SW 1271 (cell line): ENCODE measurements at regions not wholly inside any gene's neighbourhood (a gene's known extent, or its start where the extent isn't known, plus 50 kb on each side); places are given as distances from the start of the nearest gene placed in this dataset.
"Not testable (repeated sequence)": the region's sequence is repeated elsewhere in the genome, so short reads cannot be mapped to it uniquely, and the experiment has no call there.

Experiments used
- DNase-seq, 2 experiments: peaks; one replicate each; lab custom pipeline; 2025; lab: John Stamatoyannopoulos, UW

- no peak for DNase-seq
Observed at GRCh38 chr3:124138148-124138547, 146.2 kb upstream of the ROPN1 start.

GRCh38 chr3:124140746-124141145, 148.8 kb upstream of the ROPN1 start:
- no peak for DNase-seq

GRCh38 chr3:124142389-124142970, 150.6 kb upstream of the ROPN1 start:
- no peak for DNase-seq

- no peak for DNase-seq
Observed at GRCh38 chr3:124143047-124143446, 151.1 kb upstream of the ROPN1 start.

- DNase-seq = no peak
Observed at GRCh38 chr3:124144035-124144814, 152.3 kb upstream of the ROPN1 start.

GRCh38 chr3:124147429-124147828, 155.5 kb upstream of the ROPN1 start:
- DNase-seq = no peak

GRCh38 chr3:124147946-124148345, 156.0 kb upstream of the ROPN1 start:
- no peak for DNase-seq

- DNase-seq = no peak
Observed at GRCh38 chr3:124149081-124149480, 157.2 kb upstream of the ROPN1 start.

- DNase-seq = no peak
Observed at GRCh38 chr3:124149771-124150170, 157.8 kb upstream of the ROPN1 start.

- DNase-seq = not testable (repeated sequence)
Observed at GRCh38 chr3:124152891-124153290, 161.0 kb upstream of the ROPN1 start.

GRCh38 chr3:124156866-124157712, 165.2 kb upstream of the ROPN1 start:
- no peak for DNase-seq

- no peak for DNase-seq
Observed at GRCh38 chr3:124157748-124158147, 165.8 kb upstream of the ROPN1 start.

GRCh38 chr3:124158168-124158881, 166.4 kb upstream of the ROPN1 start:
- no peak for DNase-seq

- no peak for DNase-seq
Observed at GRCh38 chr3:124161448-124161847, 169.5 kb upstream of the ROPN1 start.

- no peak for DNase-seq
Observed at GRCh38 chr3:124163689-124164088, 171.8 kb upstream of the ROPN1 start.

- DNase-seq = no peak
Observed at GRCh38 chr3:124168271-124168670, 176.3 kb upstream of the ROPN1 start.

GRCh38 chr3:124172283-124172682, 180.4 kb upstream of the ROPN1 start:
- DNase-seq = no peak

GRCh38 chr3:124172816-124173215, 180.9 kb upstream of the ROPN1 start:
- DNase-seq = no peak

- no peak for DNase-seq
Observed at GRCh38 chr3:124174476-124174875, 182.6 kb upstream of the ROPN1 start.

GRCh38 chr3:124174910-124175874, 183.3 kb upstream of the ROPN1 start:
- no peak for DNase-seq

- no peak for DNase-seq
Observed at GRCh38 chr3:124177071-124177470, 185.1 kb upstream of the ROPN1 start.
